IPS-18c (cell line): ENCODE measurements at regions not wholly inside any gene's neighbourhood (a gene's known extent, or its start where the extent isn't known, plus 50 kb on each side); places are given as distances from the start of the nearest gene placed in this dataset.
"Not testable (repeated sequence)": the region's sequence is repeated elsewhere in the genome, so short reads cannot be mapped to it uniquely, and the experiment has no call there.

ENCODE experiments used
- H3K4me3 ChIP-seq: 2 replicates; pipeline ENCODE4 v1.7.0; 2013; ENCODE audit warnings: low read depth, mild to moderate bottlenecking, low read length, moderate library complexity; ENCODE audit not compliant: insufficient read depth
- H3K9me3 ChIP-seq: one replicate; pipeline ENCODE4 v1.6.1; 2013; ENCODE audit warnings: mild to moderate bottlenecking, low read length, moderate library complexity; ENCODE audit not compliant: control insufficient read depth, insufficient read depth

DNA sequence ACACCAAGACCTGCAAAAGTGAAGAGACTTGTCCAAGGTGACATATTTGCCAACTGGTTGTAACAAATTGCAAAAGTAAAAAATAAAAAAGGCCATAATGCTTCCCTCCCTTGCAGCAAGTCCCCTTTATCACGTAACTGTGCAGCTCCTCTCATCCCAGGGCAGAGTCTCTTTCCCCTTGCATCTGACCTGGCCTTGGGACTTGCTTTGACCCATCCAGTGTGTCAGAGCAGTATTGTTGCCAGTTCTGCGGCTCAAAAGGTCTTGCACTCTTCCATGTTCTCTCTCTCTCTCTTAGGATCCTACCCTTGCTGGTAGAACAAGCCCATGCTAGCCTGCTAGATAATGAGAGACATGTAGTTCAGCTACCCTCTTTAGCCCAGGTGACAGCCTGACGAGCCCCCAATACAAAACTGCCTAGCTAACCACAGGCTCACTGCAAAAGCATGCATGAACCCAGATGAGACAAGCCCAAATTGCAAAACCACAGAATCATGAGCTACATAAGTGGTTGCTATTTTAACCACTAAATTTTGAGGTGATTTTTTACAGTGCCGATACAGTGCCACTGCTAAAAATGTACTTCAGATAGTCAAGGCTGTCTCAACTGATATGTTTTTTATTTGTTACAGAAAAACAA lies 289.5 kb upstream of the PPARGC1A start:
- Histone ChIP-seq H3K9me3 (no peaks in the 10 kb centered on the region), H3K4me3 (no peak overlapping the region)

GRCh38 chr4:24177443-24177842 lies 287.6 kb upstream of the PPARGC1A start:
- H3K9me3 ChIP-seq: not testable (repeated sequence)

DNA sequence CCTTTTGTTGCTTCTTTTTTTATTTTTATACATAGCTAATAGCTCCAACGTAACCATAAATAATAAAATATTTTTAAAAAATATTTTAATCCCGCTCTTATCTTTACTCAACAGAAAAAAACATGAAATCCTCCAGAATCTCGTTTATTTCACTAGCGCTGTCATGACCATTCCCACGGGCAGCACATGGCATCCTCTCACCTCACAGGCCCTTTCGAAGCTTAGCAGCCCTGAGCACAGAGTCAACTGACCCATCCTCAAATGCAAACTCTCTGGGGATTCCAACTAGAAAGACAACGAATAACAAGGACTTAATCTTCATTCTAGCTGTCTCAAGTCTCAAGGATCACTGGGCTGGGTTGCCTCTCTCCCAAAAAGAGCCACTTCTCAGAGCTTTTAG lies 285.9 kb upstream of the PPARGC1A start:
- no peaks in the 10 kb centered on the region for H3K9me3 ChIP-seq
- H3K4me3 ChIP-seq: no peak overlapping the region

More at GRCh38 chr4:24177443-24177842, 287.6 kb upstream of the PPARGC1A start:
- not testable (repeated sequence) for H3K4me3 ChIP-seq

GRCh38 chr4:24174602-24175001 lies 284.8 kb upstream of the PPARGC1A start:
- no peak overlapping the region for H3K4me3 ChIP-seq

GRCh38 chr4:24172406-24172805 lies 282.6 kb upstream of the PPARGC1A start:
- no peak overlapping the region for H3K4me3 ChIP-seq
- no peaks in the 10 kb centered on the region for H3K9me3 ChIP-seq

More at GRCh38 chr4:24174602-24175001, 284.8 kb upstream of the PPARGC1A start:
- H3K9me3 ChIP-seq: no peaks in the 10 kb centered on the region

DNA sequence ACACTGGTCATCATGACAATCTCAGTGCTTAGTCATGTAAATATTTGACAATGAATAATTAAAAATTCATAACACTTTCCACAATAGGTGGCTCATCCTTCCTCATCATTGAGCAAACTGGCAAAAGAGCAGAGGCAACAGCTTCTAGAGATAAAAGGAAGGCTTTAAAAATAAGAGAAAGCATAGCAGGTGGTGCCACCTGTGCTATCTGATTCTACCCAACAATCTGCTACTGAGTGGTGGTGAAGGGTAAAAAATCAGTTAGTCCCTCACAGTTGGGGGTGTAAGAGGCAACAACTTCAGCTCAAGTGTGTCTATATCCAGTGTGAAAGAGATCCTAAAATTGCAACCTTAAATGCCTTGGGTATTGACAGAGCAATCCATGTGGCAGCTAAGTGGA lies 280.1 kb upstream of the PPARGC1A start:
- H3K4me3 ChIP-seq: no peak overlapping the region
- H3K9me3 ChIP-seq: no peaks in the 10 kb centered on the region

GRCh38 chr4:24168658-24169057 lies 278.8 kb upstream of the PPARGC1A start:
- H3K4me3 ChIP-seq: no peak overlapping the region
- H3K9me3 ChIP-seq: no peaks in the 10 kb centered on the region

GRCh38 chr4:24166501-24166900 lies 276.7 kb upstream of the PPARGC1A start:
- H3K4me3 ChIP-seq: no peak overlapping the region
- H3K9me3 ChIP-seq: no peaks in the 10 kb centered on the region

DNA sequence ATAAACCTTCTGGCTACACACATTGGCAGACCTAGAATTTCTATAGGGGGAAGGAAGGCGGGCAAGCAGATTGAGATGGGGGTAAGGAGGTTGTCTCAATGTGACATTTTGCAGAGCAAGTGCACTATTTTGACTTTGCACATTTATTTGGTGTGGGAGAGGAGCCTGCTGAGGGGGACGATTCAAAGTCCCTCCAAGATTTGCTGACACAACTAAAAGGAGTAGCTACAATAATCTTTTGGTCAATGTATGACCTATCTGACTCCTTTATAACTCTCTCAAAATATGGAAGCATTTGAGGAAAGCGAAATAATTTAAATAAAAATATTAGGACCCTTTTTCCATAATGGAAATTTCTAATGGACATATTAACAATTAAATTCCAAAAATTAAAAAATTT lies 274.9 kb upstream of the PPARGC1A start:
- H3K4me3 ChIP-seq: no peak overlapping the region
- no peaks in the 10 kb centered on the region for H3K9me3 ChIP-seq

DNA sequence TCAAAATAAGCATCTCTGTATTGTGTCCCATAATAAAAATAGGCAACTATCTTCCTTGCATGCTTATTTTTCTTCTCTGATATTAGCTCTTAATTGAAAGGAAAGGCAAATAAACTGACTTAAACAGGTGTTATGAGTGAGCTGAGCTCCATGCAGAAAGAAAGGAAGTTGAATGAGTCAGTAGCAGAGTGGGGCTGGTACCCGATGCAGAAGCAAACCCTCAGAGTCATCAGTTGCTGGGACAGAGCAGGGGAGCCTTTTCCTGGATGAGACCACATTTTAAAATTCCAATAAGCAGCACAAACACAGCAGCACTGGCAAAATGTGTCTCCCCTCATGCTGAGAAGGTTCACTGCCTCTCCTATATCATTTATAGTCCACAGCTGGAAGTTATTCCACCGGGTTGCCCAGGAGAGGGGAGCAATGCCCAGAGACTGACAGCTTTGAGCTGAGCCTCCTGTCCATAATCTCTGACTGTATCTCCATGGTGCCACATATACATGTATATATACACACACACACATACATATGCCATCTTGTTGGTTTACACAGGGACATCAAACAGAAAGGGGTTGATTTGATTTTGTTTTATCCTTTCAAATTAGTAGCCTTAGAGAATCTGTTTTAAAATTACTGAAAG lies 274.3 kb upstream of the PPARGC1A start:
- Histone ChIP-seq H3K4me3 (no peak overlapping the region), H3K9me3 (no peaks in the 10 kb centered on the region)

DNA sequence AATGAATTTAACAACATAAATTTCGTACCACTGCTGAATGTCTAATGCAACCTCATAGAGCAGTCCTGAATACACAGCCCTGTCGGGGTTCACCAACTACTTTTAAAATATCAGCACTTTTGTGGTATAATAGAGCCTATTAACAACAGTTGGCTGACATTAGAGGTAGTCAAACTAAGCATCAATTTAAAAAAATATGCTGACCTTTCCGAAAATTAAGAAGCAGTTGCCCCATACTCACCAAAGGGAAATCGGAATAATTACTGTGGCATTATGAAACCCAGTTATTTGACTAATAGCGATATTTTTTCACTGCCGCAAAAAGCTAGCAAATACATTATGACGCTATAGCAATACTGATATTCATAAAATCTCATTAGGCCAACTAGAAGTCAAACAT lies 273.5 kb upstream of the PPARGC1A start:
- Histone ChIP-seq H3K9me3 (no peaks in the 10 kb centered on the region), H3K4me3 (no peak overlapping the region)

- Histone ChIP-seq H3K4me3 (no peak overlapping the region), H3K9me3 (no peaks in the 10 kb centered on the region)
These were observed 270.5 kb upstream of the PPARGC1A start for GRCh38 chr4:24160358-24160757.

DNA sequence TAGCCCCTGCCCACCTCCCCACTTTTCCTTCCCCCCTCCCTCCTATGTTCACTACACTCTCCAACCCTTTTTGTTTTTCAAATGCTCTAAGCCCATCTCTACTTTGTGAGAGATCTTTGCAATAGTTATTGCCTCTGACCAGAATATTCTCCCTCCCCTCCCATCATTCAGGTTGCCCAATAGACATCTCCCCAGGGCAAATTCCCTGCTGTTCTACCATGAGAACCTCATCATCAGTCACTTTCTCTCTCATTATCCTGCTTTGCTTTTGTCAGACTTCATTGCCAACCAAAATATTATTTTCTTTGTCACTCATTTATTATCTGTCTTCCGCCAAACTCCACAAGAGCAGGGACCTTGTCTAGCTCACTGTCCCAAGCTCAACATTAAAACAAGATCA lies 268.2 kb upstream of the PPARGC1A start:
- Histone ChIP-seq H3K9me3 (no peaks in the 10 kb centered on the region), H3K4me3 (no peak overlapping the region)

DNA sequence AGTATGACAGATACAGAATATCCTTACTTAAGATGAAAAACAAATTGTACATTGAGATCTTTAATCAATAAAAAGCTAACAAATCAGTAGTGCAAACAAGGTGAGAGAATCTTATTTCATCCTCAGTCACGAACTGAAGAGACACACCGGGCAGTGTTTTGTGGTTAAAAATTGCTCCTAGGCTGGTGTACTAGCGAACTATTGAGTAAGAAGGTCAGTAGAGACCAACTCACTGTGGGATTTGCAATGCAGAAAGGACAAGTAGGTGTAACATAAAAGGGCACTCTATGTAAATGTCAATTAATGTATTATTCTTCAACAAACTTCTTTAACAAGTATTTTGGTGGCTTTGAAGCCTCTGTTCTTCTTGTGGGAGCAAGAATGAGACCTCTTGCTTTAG lies 260.2 kb upstream of the PPARGC1A start:
- H3K4me3 ChIP-seq: no peak overlapping the region
- H3K9me3 ChIP-seq: no peaks in the 10 kb centered on the region

DNA sequence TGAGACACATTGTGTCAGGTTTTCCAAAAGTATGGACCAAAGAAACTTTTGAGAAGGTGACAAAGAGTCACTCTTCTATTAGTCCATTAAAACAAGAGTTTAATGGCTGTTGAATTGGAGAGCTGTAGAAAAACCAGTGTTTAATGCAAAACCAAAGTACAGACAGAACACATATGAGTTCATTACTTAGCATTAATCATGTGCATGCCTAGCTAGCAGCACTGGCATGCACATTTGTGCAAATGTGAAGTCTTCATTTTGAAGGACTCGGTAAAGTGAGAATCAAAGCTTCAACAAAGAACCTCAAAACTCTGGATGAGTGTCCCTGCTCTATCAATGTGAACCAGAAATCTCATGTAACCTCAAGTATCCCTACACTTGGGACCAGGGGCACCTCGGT lies 256.3 kb upstream of the PPARGC1A start:
- H3K4me3 ChIP-seq: no peak overlapping the region

GRCh38 chr4:24145591-24145990 lies 255.7 kb upstream of the PPARGC1A start:
- Histone ChIP-seq H3K9me3 (no peaks in the 10 kb centered on the region), H3K4me3 (no peak overlapping the region)

More for the DNA sequence above, 256.3 kb upstream of the PPARGC1A start:
- no peaks in the 10 kb centered on the region for H3K9me3 ChIP-seq

DNA sequence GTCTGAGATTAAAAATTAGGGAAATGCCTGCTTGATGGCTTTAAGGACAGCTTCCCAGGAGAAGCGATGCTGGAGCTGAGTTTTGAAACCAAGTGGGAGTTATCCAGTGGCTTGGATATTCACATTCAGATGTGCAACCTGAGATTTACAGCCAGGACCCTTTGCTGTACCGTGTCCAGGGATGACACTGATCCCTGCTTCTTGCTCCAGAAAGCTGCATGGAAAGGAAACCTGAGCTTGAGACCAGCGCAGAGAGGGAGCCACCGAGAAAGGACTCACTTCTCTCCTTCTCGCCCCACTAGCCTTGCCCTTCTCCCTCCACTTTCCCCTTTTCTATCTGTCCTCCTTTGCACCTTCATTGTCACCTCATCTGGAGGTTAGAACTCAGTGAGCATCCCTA lies 254.5 kb upstream of the PPARGC1A start:
- Histone ChIP-seq H3K4me3 (no peak overlapping the region), H3K9me3 (no peaks in the 10 kb centered on the region)

DNA sequence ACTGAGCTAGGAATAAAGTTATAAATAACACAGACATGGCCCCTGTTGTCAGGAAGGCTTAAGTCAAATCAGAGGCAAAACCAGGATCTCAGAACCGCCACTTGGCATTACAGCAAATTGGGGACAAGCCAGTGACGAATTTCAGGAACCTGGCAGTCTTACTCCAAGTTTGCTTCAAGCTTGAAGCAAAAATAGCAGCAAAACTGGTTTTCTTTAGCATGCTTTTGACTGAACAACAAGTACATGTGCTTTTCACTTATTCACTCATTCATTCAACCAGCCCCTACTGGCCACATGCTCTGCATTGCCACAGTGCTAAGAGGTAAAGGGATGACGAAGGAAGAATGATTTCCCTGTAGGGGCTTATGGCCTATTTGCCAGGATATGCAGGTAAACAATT lies 253.9 kb upstream of the PPARGC1A start:
- Histone ChIP-seq H3K4me3 (no peak overlapping the region), H3K9me3 (no peaks in the 10 kb centered on the region)

GRCh38 chr4:24141836-24142235 lies 252.0 kb upstream of the PPARGC1A start:
- Histone ChIP-seq H3K4me3 (no peak overlapping the region), H3K9me3 (no peaks in the 10 kb centered on the region)
